Caki2 (cell line): ENCODE measurements at regions not wholly inside any gene's neighbourhood (a gene's known extent, or its start where the extent isn't known, plus 50 kb on each side); places are given as distances from the start of the nearest gene placed in this dataset.
"Not testable (repeated sequence)": the region's sequence is repeated elsewhere in the genome, so short reads cannot be mapped to it uniquely, and the experiment has no call there.

Experiments used
- DNase-seq: peaks from one replicate; pipeline ENCODE4 v3.0.0-alpha.2; 2015; ENCODE audit warnings: low read depth
- in situ Hi-C: cut with HindIII; loops from 2 replicates; pipeline ENCODE4 v1.10.0; 2016; ENCODE audit warnings: low sequenced_read_pairs, low pct_unique_long_range_greater_than_20kb, mixed read lengths

DNA sequence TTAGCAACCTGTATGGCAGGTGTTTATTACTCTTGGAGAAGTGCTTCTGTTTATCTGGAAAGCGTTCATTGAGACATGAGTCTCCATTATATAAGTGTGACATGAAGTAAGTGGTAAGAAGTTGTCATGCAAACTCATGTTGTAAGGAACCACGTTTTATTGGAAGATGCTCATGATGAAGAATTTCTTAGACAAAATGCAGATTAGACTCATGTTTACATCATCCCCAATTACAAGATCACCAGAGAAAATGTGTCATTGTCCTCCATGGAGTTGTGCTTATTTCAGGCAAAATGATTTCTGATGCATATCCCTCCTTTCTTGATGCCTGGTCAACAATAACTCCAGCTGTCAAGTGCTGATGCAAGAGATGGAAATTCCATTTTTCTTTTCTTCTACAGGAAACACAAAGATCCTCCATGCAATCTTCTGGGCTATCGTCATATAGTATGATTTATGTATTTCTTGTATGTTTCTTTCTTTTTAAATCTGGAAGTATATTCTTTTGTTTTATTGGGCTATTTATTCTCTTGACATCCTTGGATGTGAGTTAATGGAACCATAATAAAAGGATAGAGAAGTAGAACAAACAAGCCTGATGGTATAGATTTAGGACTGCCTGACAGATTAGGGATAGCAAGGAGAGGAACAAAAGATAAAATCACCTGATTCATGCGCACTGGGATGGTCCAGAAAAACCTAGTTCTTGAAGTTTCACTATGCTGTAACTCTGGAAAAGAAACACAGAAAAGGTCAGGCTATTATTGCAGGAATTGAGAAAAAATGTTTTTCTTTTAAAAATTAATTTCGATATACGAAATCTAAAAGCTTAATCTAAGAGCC lies 50.7 kb upstream of the DIAPH3 start:
- in situ Hi-C loops = no loop called here

DNA sequence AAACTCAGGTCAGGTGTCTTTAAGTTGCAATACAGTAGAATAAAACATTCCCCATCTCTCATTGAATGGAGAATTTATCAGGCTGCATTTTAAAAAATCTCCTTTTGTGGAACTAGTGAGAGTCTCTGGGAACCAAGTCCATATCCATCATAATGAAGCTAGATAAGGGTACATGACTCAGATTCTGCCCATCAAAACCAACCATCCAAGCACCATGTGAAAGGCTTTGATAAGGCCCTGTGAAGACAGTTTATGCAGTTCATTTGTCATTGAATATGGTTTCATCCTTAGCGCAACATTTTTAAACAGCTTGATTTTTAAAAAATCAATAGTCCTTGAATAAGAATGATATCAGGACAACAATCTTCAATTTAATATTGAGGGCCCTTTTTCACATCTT lies 56.3 kb upstream of the DIAPH3 start:
- in situ Hi-C loops = no loop called here

More for the DNA sequence above, 50.7 kb upstream of the DIAPH3 start:
- no peak for DNase-seq

GRCh38 chr13:60221581-60221980 lies 57.9 kb upstream of the DIAPH3 start:
- DNase-seq = no peak
- in situ Hi-C loops = no loop called here

More for the DNA sequence above, 56.3 kb upstream of the DIAPH3 start:
- DNase-seq = no peak

DNA sequence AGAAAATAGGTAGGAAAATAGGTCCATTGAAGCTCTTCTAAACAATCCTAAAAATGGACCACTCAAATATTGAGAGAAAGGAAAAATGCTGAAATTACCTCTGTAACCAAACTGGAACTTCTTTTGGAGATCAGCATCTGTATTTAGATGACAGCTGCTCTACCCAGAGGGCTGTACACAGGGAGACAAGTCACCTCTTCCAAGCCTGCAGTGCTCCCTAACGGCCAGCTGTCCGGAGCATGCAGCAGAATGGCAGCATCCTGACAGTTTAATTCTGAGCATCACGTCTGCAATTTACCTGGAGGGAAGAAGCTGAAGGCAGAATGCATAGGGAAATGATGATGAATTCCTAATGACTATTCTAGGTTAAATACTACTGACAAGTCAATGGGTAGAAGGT lies 62.8 kb upstream of the DIAPH3 start:
- no peak for DNase-seq
- in situ Hi-C loops = no loop called here

- in situ Hi-C loops = no loop called here
- no peak for DNase-seq
These were observed 63.4 kb upstream of the DIAPH3 start for GRCh38 chr13:60227158-60227557.

GRCh38 chr13:60229708-60230272 lies 66.1 kb upstream of the DIAPH3 start:
- peak; percentile 10 for DNase-seq
- in situ Hi-C loops = no loop called here

GRCh38 chr13:60230593-60230992 lies 66.9 kb upstream of the DIAPH3 start:
- in situ Hi-C loops = no loop called here
- DNase-seq = no peak

DNA sequence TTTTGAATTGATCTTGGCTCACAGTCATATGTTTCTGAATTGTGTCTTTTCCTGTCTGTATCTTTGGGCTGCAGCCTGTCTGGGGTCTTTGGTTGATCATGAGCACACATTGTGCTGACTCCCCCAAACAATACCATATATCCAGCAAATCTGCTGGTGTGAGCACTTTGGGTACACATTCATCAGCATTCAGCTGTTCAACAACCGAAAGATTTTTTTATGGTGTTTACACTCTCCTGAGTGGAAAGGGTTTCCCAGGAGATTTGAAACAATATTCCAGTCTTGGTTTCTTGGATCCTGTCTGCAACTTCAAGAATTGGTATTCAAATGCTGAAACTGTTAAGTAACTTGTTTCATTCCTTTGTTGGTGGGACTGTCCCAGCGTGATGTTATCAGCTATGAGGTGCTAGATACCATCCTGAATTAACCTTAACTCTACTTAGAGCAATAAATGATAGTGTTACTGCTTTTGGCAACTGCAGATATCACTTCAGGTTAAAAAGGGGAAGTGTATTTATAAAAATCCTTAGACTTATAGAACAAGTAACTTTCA lies 78.4 kb upstream of the DIAPH3 start:
- in situ Hi-C loops = no loop called here
- DNase-seq = no peak

DNA sequence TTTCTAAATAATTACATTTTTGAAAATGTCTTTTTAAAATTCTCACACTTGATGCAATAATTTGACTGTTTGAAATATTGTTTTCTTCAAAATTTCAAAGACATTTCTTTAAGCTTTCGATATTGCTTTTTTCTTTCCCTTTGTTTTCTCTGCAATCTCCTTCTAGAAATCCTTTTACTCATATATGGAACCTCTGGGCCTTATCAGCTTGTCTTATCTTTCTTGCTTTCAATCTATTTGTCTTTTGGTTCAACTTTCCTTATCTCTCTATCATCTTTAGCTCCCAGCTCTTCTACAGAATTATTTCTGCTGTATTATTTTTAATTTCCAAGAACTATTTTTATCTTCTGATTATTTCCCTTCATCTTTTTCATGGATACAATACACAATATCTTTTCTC lies 80.7 kb upstream of the DIAPH3 start:
- DNase-seq = no peak
- in situ Hi-C loops = no loop called here

DNA sequence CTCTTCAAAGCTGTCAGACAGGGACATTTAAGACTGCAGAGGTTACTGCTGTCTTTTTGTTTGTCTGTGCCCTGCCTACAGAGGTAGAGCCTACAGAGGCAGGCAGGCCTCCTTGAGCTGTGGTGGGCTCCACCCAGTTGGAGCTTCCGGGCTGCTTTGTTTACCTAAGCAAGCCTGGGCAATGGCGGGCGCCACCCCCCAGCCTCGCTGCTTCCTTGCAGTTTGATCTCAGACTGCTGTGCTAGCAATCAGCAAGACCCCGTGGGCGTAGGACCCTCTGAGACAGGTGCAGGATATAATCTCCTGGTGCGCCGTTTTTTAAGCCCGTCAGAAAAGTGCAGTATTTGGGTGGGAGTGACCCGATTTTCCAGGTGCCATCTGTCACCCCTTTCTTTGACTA lies 87.7 kb upstream of the DIAPH3 start:
- in situ Hi-C loops, DNase-seq: not testable (repeated sequence)

DNA sequence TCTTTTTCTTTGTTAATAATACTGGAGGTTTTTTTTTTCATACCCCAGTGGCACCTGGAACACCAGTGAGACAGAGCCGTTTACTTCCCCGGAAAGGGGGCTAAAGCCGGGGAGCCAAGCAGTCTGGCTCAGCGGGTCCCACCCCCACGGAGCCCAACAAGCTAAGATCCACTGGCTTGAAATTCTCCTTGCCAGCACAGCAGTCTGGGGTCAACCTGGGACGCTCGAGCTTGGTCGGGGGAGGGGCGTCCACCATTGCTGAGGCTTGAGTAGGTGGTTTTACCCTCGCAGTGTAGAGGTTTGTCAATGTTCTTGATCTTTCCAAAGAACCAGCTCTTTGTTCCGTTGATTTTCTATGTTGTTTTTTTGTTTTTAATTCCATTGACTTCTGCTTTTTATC lies 94.6 kb upstream of the DIAPH3 start:
- in situ Hi-C loops = no loop called here
- DNase-seq = no peak

DNA sequence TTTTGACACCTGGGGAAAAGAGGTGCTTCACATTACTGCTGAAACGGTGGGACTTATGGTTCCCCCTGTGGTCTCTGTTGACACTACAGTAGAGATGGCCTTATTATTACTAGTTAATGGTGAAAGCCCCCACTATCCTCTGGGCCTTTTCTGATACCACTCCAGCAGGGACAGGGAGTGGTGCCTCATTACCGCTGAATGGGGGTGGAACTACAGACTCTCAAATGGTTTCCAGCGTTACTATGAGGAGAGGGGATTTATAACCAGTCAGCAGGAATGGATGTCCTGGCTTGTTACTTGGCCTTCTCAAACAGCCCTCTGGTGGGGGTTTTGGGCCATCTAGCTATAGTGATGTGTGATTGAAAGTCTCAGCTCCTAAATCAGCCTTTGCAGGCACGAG lies 96.7 kb upstream of the DIAPH3 start:
- in situ Hi-C loops = no loop called here
- DNase-seq = no peak

DNA sequence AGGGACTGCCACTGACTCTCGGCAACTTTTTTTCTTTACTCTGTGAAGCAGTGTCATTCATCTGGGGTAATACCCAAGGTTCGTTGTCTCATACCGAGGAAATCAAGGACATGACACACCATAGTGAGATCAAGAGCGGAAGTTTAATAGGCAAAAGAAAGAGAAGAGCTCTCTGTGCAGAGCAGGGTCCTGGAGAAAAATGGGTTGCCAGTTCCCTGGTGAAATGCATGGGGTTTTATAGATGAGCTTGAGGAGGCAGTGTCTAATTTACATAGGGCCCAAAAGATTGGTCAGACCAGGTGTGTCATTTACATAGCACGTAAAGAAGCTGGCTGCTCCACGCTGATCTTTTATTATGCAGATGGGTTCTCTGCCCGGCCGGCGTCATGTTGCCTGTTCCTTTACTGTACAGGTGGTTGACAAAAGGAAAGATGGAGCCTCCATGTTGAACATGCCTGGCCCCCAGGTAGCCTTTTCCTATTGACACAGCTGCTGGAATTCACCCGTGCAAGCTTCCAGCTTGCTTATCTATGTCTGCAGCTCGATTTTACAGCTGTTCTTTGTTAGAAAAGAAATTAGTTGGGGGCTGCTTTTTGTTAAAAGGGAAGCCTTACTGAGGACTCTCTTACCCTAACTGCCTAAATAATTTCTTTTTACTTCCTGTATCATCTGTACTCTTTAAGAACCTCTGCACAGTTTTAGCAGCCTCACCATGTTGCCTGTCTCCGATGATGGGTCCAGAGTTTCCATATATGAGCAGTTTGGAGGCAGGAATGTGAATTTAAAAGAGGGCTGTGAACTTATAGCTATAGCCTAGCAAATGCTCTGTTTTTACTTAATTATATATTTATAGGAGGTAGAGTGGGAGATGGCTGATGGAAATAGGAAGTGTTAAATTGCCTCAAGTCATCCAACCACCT lies 98.0 kb upstream of the DIAPH3 start:
- DNase-seq = no peak
- in situ Hi-C loops = no loop called here

GRCh38 chr13:60265566-60265965 lies 101.8 kb upstream of the DIAPH3 start:
- DNase-seq = no peak
- in situ Hi-C loops = no loop called here

- in situ Hi-C loops = no loop called here
- DNase-seq = peak; percentile 11
These were observed 103.9 kb upstream of the DIAPH3 start for GRCh38 chr13:60267498-60268202.

DNA sequence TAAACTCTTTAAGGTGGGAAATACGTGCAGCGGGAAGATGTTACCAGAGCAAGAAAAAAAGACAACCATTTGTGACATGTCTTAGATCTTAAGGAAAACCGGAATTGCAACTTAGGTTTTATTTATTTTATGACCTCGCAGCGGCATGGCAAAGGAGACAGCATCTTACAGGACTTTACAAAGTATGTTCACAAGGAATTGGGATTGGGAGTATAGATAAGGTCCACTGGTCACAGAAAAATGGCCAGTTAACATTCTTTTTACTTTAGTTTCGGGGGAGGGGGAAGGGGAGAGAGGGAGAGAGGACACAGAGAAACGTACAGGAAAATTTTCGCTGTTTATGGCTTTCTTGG lies 104.5 kb upstream of the DIAPH3 start:
- in situ Hi-C loops = no loop called here

GRCh38 chr13:60273971-60274527 lies 110.3 kb upstream of the DIAPH3 start:
- in situ Hi-C loops = no loop called here
- DNase-seq = no peak

More for the DNA sequence above, 104.5 kb upstream of the DIAPH3 start:
- no peak for DNase-seq

GRCh38 chr13:60274655-60275054 lies 110.9 kb upstream of the DIAPH3 start:
- in situ Hi-C loops = no loop called here
- DNase-seq = no peak
